WTC11 (cell line): ENCODE measurements at regions not wholly inside any gene's neighbourhood (a gene's known extent, or its start where the extent isn't known, plus 50 kb on each side); places are given as distances from the start of the nearest gene placed in this dataset.

Experiments used
- ATAC-seq: fragments of 200-7000 bp; cut with Tn5 transposase; 2 replicates; pipeline ENCODE4 v1.10.0; 2021; ENCODE audit warnings: mild to moderate bottlenecking, moderate library complexity
- CTCF ChIA-PET: fragments of 300-600 bp; sonication (Branson Sonifier 250); formaldehyde crosslinking; loops from one replicate; lab custom pipeline; 2021; ENCODE audit warnings: antibody characterized with exemption; lab: Charles Lee
- POLR2A ChIA-PET: fragments of 350-600 bp; sonication (Branson Sonifier 250); formaldehyde crosslinking; loops from one replicate; lab custom pipeline; 2021; ENCODE audit warnings: antibody characterized with exemption; lab: Charles Lee
- DNase-seq: peaks from one replicate; pipeline ENCODE4 v3.0.0; 2021; ENCODE audit warnings: low spot score
- H3K27ac Mint-ChIP-seq: 2 replicates; pipeline ENCODE4 v1.8.0; 2021; ENCODE audit warnings: mixed read lengths
- H3K27me3 Mint-ChIP-seq: 2 replicates; pipeline ENCODE4 v1.8.0; 2021; ENCODE audit warnings: low read depth, mild to moderate bottlenecking, moderate library complexity, mixed read lengths
- H3K36me3 Mint-ChIP-seq: 2 replicates; pipeline ENCODE4 v1.8.0; 2021; ENCODE audit warnings: mixed read lengths
- H3K4me1 Mint-ChIP-seq: 2 replicates; pipeline ENCODE4 v1.8.0; 2022; ENCODE audit warnings: mixed read lengths
- H3K4me3 Mint-ChIP-seq: 2 replicates; pipeline ENCODE4 v1.8.0; 2021; ENCODE audit warnings: mild to moderate bottlenecking, moderate library complexity, mixed read lengths
- H3K9me3 Mint-ChIP-seq: 2 replicates; pipeline ENCODE4 v1.8.0; 2021; ENCODE audit warnings: mixed read lengths
- AR ChIP-seq: fragments of 250-450 bp; sonication (Bioruptor Pico); IDR thresholded peaks from 2 replicates; pipeline ENCODE4 v1.9.0; 2021; ENCODE audit warnings: mild to moderate bottlenecking
- ARID4B ChIP-seq: sonication (generic); formaldehyde crosslinking; IDR thresholded peaks from 2 replicates; pipeline ENCODE4 v1.8.0; 2023; ENCODE audit warnings: missing genetic modification reagents, mild to moderate bottlenecking, borderline replicate concordance
- CBFB ChIP-seq: sonication (generic); formaldehyde crosslinking; IDR thresholded peaks from 2 replicates; pipeline ENCODE4 v1.8.1; 2022; ENCODE audit warnings: mild to moderate bottlenecking, low read depth, missing genetic modification reagents
- E2F1 ChIP-seq: sonication (generic); formaldehyde crosslinking; IDR thresholded peaks from 2 replicates; pipeline ENCODE4 v1.8.0; 2022; ENCODE audit warnings: mild to moderate bottlenecking, missing genetic modification reagents
- ELF4 ChIP-seq: sonication (generic); formaldehyde crosslinking; IDR thresholded peaks from 2 replicates; pipeline ENCODE4 v1.8.1; 2022; ENCODE audit warnings: low read depth, mild to moderate bottlenecking, moderate library complexity, missing genetic modification reagents
- FOXJ3 ChIP-seq: sonication (generic); formaldehyde crosslinking; IDR thresholded peaks from 2 replicates; pipeline ENCODE4 v1.9.0; 2021; ENCODE audit warnings: missing genetic modification reagents, mild to moderate bottlenecking, borderline replicate concordance
- FOXK1 ChIP-seq: sonication (generic); formaldehyde crosslinking; IDR thresholded peaks from 2 replicates; pipeline ENCODE4 v1.8.0; 2022; ENCODE audit warnings: mild to moderate bottlenecking, moderate library complexity, missing genetic modification reagents
- GABPB1 ChIP-seq: sonication (generic); formaldehyde crosslinking; IDR thresholded peaks from 2 replicates; pipeline ENCODE4 v1.8.1; 2023; ENCODE audit warnings: mild to moderate bottlenecking, missing genetic modification reagents
- JAZF1 ChIP-seq: fragments of 250-450 bp; sonication (Bioruptor Pico); IDR thresholded peaks from 2 replicates; pipeline ENCODE4 v1.9.0; 2021; ENCODE audit warnings: moderate library complexity, mild to moderate bottlenecking, inconsistent platforms
- NR1H2 ChIP-seq: sonication (generic); formaldehyde crosslinking; IDR thresholded peaks from 2 replicates; pipeline ENCODE4 v1.9.0; 2021; ENCODE audit warnings: mild to moderate bottlenecking, moderate library complexity, missing genetic modification reagents
- SMAD3 ChIP-seq: sonication (generic); formaldehyde crosslinking; IDR thresholded peaks from 2 replicates; pipeline ENCODE4 v1.8.0; 2022; ENCODE audit warnings: missing genetic modification reagents, mild to moderate bottlenecking, borderline replicate concordance
- SMAD4 ChIP-seq: sonication (generic); formaldehyde crosslinking; IDR thresholded peaks from 2 replicates; pipeline ENCODE4 v1.8.0; 2022; ENCODE audit warnings: mild to moderate bottlenecking, missing genetic modification reagents
- TP53 ChIP-seq: sonication (generic); formaldehyde crosslinking; IDR thresholded peaks from 2 replicates; pipeline ENCODE4 v1.8.1; 2023; ENCODE audit warnings: mild to moderate bottlenecking, missing genetic modification reagents
- ZBTB21 ChIP-seq: sonication (generic); formaldehyde crosslinking; IDR thresholded peaks from 2 replicates; pipeline ENCODE4 v1.8.1; 2023; ENCODE audit warnings: mild to moderate bottlenecking, missing genetic modification reagents, borderline replicate concordance
- ZNF263 ChIP-seq: sonication (generic); formaldehyde crosslinking; IDR thresholded peaks from 2 replicates; pipeline ENCODE4 v1.8.1; 2022; ENCODE audit warnings: low read depth, mild to moderate bottlenecking, moderate library complexity, missing genetic modification reagents
- ZNF396 ChIP-seq: fragments of 250-450 bp; sonication (Bioruptor Pico); IDR thresholded peaks from 2 replicates; pipeline ENCODE4 v1.8.0; 2021; ENCODE audit warnings: mild to moderate bottlenecking, moderate library complexity, borderline replicate concordance
- ZNF423 ChIP-seq: fragments of 250-450 bp; sonication (Bioruptor Pico); IDR thresholded peaks from 2 replicates; pipeline ENCODE4 v2.1.2; 2022; ENCODE audit warnings: mild to moderate bottlenecking, moderate library complexity

GRCh38 chr5:3809455-3809854 lies 213.8 kb downstream of the IRX1 start:
- DNase-seq (no peak), ATAC-seq (no peak)
- H3K9me3 Mint-ChIP-seq, result peaks cover 50% of the 10 kb centered on the region
- no peaks in the 10 kb centered on the region for H3K27me3 Mint-ChIP-seq
- TF ChIP-seq SMAD4, result no peak
- TF ChIP-seq GABPB1 (CRISPR knock-in tag), result no peak
- no peak for TF ChIP-seq TP53 (CRISPR knock-in tag)
- TF ChIP-seq FOXJ3, result no peak
- H3K36me3 Mint-ChIP-seq, result peaks cover 19% of the 10 kb centered on the region
- H3K4me1 Mint-ChIP-seq, result no peaks in the 10 kb centered on the region
- H3K4me3 Mint-ChIP-seq, result no peak overlapping the region
- H3K27ac Mint-ChIP-seq, result no peak overlapping the region
- ChIA-PET CTCF (no interaction called here), POLR2A (no interaction called here)

GRCh38 chr5:3811116-3811515 lies 215.5 kb downstream of the IRX1 start:
- DNase-seq, result no peak
- Mint-ChIP-seq H3K27me3 (no peaks in the 10 kb centered on the region), H3K9me3 (peaks cover 50% of the 10 kb centered on the region), H3K4me3 (no peak overlapping the region), H3K4me1 (no peaks in the 10 kb centered on the region; the same call in 1 of the 2 replicates), H3K27ac (no peak overlapping the region), H3K36me3 (peaks cover 19% of the 10 kb centered on the region)
- ChIA-PET CTCF (no interaction called here), POLR2A (no interaction called here)
- no peak for ATAC-seq
- no peak for TF ChIP-seq JAZF1 (CRISPR knock-in tag)
- TF ChIP-seq, all 79 proteins: peak for 0

- CTCF ChIA-PET, result no interaction called here
- H3K4me1 Mint-ChIP-seq, result peaks cover 2% of the 10 kb centered on the region; the same call in 1 of the 2 replicates
- no peak overlapping the region for H3K4me3 Mint-ChIP-seq
- H3K9me3 Mint-ChIP-seq, result peaks cover under 1% of the 10 kb centered on the region; the same call in 1 of the 2 replicates
- no peaks in the 10 kb centered on the region; the same call in 1 of the 2 replicates for H3K36me3 Mint-ChIP-seq
- ATAC-seq (no peak), DNase-seq (no peak)
- H3K27ac Mint-ChIP-seq, result no peak overlapping the region
- TF ChIP-seq E2F1 (no peak), ZNF396 (CRISPR knock-in tag) (no peak), ZNF263 (CRISPR knock-in tag) (no peak), ZNF423 (CRISPR knock-in tag) (no peak), ARID4B (no peak), SMAD4 (no peak), ZBTB21 (CRISPR knock-in tag) (no peak), FOXK1 (CRISPR knock-in tag) (no peak), SMAD3 (no peak), FOXJ3 (no peak), AR (no peak), ELF4 (CRISPR knock-in tag) (no peak), JAZF1 (CRISPR knock-in tag) (no peak), NR1H2 (CRISPR knock-in tag) (no peak), CBFB (CRISPR knock-in tag) (no peak)
- no peaks in the 10 kb centered on the region for H3K27me3 Mint-ChIP-seq
- POLR2A ChIA-PET, result no interaction called here
Measured at GRCh38 chr5:3818624-3819023, 223.0 kb downstream of the IRX1 start.
